Panc1 (cell line): ENCODE measurements at regions not wholly inside any gene's neighbourhood (a gene's known extent, or its start where the extent isn't known, plus 50 kb on each side); places are given as distances from the start of the nearest gene placed in this dataset.
A peak's percentile ranks its signal among the peaks of the same experiment; 100 is the strongest.

Source experiments
- ATAC-seq: fragments of 200-7000 bp; cut with Tn5 transposase; 2 replicates; pipeline ENCODE4 v1.9.1; 2020; ENCODE audit warnings: mild to moderate bottlenecking, moderate library complexity
- BruUV-seq: library from RNA; stranded (reverse); fragments of 400-500 nt; replicated peaks from 2 replicates; lab custom pipeline; 2021; lab: Mats Ljungman, UMichigan
- CTCF ChIA-PET: fragments of 300-600 bp; sonication (Branson Sonifier 250); formaldehyde crosslinking; loops from one replicate; lab custom pipeline; 2022; ENCODE audit warnings: antibody characterized with exemption; lab: Charles Lee
- POLR2A ChIA-PET: fragments of 300-600 bp; sonication (Branson Sonifier 250); formaldehyde crosslinking; loops from one replicate; lab custom pipeline; 2022; ENCODE audit warnings: antibody characterized with exemption; lab: Charles Lee
- DNase-seq: peaks from one replicate; pipeline ENCODE4 v3.0.0-alpha.2; 2010; ENCODE audit warnings: low read depth, low spot score
- H3K27ac ChIP-seq: 2 replicates; pipeline ENCODE4 v1.5.1; 2011; ENCODE audit warnings: mild to moderate bottlenecking, low read length, inconsistent platforms
- H3K27me3 ChIP-seq: fragments of 200-500 bp; sonication (Bioruptor generic); 2 replicates; pipeline ENCODE4 v1.6.0; 2014; ENCODE audit warnings: low read length, inconsistent platforms; ENCODE audit not compliant: control insufficient read depth, insufficient read depth
- H3K36me3 ChIP-seq: fragments of 200-500 bp; sonication (Bioruptor generic); 2 replicates; pipeline ENCODE4 v1.5.1; 2014; ENCODE audit warnings: inconsistent platforms, mild to moderate bottlenecking, low read length, moderate library complexity; ENCODE audit not compliant: control insufficient read depth, insufficient read depth
- H3K4me1 ChIP-seq: 2 replicates; pipeline ENCODE4 v1.5.1; 2011; ENCODE audit warnings: inconsistent platforms, mild to moderate bottlenecking, low read length, moderate library complexity; ENCODE audit not compliant: control insufficient read depth, insufficient read depth
- H3K4me3 ChIP-seq, 2 experiments: 2 replicates each; pipeline ENCODE4 v1.5.1; 2011 to 2012; ENCODE audit warnings: low read depth in 2 of 2, low read length in 2 of 2, mild to moderate bottlenecking in 2 of 2, inconsistent platforms in 1 of 2, moderate library complexity in 1 of 2
- H3K9me3 ChIP-seq: fragments of 200-500 bp; sonication (Bioruptor generic); 2 replicates; pipeline ENCODE4 v1.5.1; 2014; ENCODE audit warnings: low read depth, mild to moderate bottlenecking, inconsistent platforms, low read length, moderate library complexity; ENCODE audit not compliant: control insufficient read depth, insufficient read depth
- POLR2AphosphoS5 ChIP-seq: IDR thresholded peaks from 2 replicates; pipeline ENCODE4 v1.6.1; 2012; ENCODE audit warnings: mild to moderate bottlenecking, low read depth, low read length, moderate library complexity
- REST ChIP-seq, 2 experiments: IDR thresholded peaks; 2 replicates each; pipeline ENCODE4 v1.6.1; 2011 to 2012; ENCODE audit warnings: low read depth in 2 of 2, control low read depth in 1 of 2, low read length in 1 of 2, mild to moderate bottlenecking in 1 of 2, moderate library complexity in 1 of 2; ENCODE audit not compliant: insufficient read depth in 1 of 2
- SIN3A ChIP-seq: IDR thresholded peaks from 2 replicates; pipeline ENCODE4 v1.6.1; 2012; ENCODE audit warnings: low read depth, mild to moderate bottlenecking, low read length, moderate library complexity, borderline replicate concordance; ENCODE audit not compliant: insufficient read depth
- TCF7L2 ChIP-seq: IDR thresholded peaks from 2 replicates; pipeline ENCODE4 v1.6.1; 2011; ENCODE audit warnings: mild to moderate bottlenecking, low read depth, low read length, inconsistent platforms
- in situ Hi-C: cut with HindIII; loops from 2 replicates; pipeline ENCODE4 v1.10.0; 2016; ENCODE audit warnings: low sequenced_read_pairs, low pct_unique_long_range_greater_than_20kb
- intact Hi-C: fragments of 100-400 bp; cut with micrococcal nuclease; formaldehyde crosslinking; loops from one replicate; pipeline ENCODE4 v1.10.0; 2022; ENCODE audit not compliant: unreplicated experiment
- TF ChIP-seq, protein P1 (sequence below): fragments of 450-650 bp; IDR thresholded peaks from 2 replicates; pipeline ENCODE4 v1.5.1; 2017; ENCODE audit warnings: mild to moderate bottlenecking

- no peaks in the 10 kb centered on the region for H3K27me3 ChIP-seq
- BruUV-seq, result no TSS peak
- no peak; the same call in 1 of the 2 replicates for ATAC-seq
- H3K4me3 ChIP-seq, result no peak overlapping the region
- no peak for DNase-seq
- intact Hi-C loops (no loop called here), in situ Hi-C loops (no loop called here)
- POLR2A ChIA-PET, result no interaction called here
- no peaks in the 10 kb centered on the region for H3K36me3 ChIP-seq
- H3K27ac ChIP-seq, result no peak overlapping the region
- CTCF ChIA-PET, result interaction anchor here (0.6 kb wide), 1 partner anchor 390 kb away, joined by 3 read pairs; no protein-coding TSS in a partner anchor
- TF ChIP-seq, protein P1, sequence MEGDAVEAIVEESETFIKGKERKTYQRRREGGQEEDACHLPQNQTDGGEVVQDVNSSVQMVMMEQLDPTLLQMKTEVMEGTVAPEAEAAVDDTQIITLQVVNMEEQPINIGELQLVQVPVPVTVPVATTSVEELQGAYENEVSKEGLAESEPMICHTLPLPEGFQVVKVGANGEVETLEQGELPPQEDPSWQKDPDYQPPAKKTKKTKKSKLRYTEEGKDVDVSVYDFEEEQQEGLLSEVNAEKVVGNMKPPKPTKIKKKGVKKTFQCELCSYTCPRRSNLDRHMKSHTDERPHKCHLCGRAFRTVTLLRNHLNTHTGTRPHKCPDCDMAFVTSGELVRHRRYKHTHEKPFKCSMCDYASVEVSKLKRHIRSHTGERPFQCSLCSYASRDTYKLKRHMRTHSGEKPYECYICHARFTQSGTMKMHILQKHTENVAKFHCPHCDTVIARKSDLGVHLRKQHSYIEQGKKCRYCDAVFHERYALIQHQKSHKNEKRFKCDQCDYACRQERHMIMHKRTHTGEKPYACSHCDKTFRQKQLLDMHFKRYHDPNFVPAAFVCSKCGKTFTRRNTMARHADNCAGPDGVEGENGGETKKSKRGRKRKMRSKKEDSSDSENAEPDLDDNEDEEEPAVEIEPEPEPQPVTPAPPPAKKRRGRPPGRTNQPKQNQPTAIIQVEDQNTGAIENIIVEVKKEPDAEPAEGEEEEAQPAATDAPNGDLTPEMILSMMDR, result peak; percentile 77
- TF ChIP-seq TCF7L2 (no peak), SIN3A (no peak), REST (IDR thresholded peaks at IDR 0.05; ENCODE audit: insufficient read depth in 1 of 2, low read depth in 2 of 2, low read length in 1 of 2) (no peak), POLR2AphosphoS5 (no peak)
- H3K9me3 ChIP-seq, result no peaks in the 10 kb centered on the region; the same call in 1 of the 2 replicates
- H3K4me1 ChIP-seq, result no peaks in the 10 kb centered on the region
These were observed 236.0 kb downstream of the ADGRG6 start for GRCh38 chr6:142537612-142538478.

DNA sequence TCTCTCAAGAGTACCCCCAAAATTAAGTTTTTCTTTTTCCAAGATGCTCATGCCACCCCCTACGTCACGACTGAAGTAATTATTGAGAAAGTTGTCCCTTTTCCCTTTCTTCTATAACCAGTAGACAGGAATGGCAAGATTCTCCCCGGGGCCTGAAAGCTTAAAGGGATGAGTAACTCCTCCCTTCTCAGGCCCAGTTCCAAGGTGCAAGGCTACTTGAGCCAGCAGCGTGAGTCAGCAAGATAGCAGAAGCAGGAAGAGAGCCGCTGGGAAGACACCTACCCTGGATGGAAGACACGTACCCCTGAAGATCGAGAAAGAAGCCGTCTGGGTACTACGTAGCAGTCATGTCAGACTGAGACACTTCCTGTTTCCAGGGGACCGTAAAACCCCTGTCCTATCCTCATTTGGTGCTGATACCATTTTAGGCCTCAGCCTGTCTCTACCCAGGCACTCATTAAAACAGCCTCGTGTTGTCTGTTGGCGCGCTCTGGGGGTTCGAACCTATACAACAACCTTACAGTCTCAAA is 241.0 kb downstream of the ADGRG6 start:
- CTCF ChIA-PET, result no interaction called here
- no peaks in the 10 kb centered on the region for H3K9me3 ChIP-seq
- no peaks in the 10 kb centered on the region for H3K36me3 ChIP-seq
- H3K27ac ChIP-seq, result no peak overlapping the region
- TF ChIP-seq TCF7L2 (no peak), REST (IDR thresholded peaks at IDR 0.05; ENCODE audit: insufficient read depth in 1 of 2, low read depth in 2 of 2, low read length in 1 of 2) (no peak), SIN3A (no peak), POLR2AphosphoS5 (no peak)
- TF ChIP-seq, protein P1, result no peak
- ATAC-seq (no peak), DNase-seq (no peak)
- in situ Hi-C loops, result no loop called here
- POLR2A ChIA-PET, result no interaction called here
- H3K4me1 ChIP-seq, result no peaks in the 10 kb centered on the region
- peaks cover 10% of the 10 kb centered on the region for H3K27me3 ChIP-seq
- intact Hi-C loops, result no loop called here
- no peak overlapping the region for H3K4me3 ChIP-seq
- no TSS peak for BruUV-seq
